Suprapubic skin (tissue), 4 donors: ENCODE measurements at regions not wholly inside any gene's neighbourhood (a gene's known extent, or its start where the extent isn't known, plus 50 kb on each side); places are given as distances from the start of the nearest gene placed in this dataset.
"Not testable (repeated sequence)": the region's sequence is repeated elsewhere in the genome, so short reads cannot be mapped to it uniquely, and the experiment has no call there.

ENCODE experiments used
- DNase-seq, 2 donors: peaks; one replicate each; pipeline ENCODE4 v3.0.0-alpha.2; 2019; ENCODE audit warnings: low spot score in 2 of 2
- H3K27ac ChIP-seq: fragments of 200-600 bp; sonication (generic); one replicate; pipeline ENCODE4 v1.5.1; 2019
- H3K27me3 ChIP-seq: fragments of 200-600 bp; sonication (generic); one replicate; pipeline ENCODE4 v1.5.1; 2019
- H3K36me3 ChIP-seq: fragments of 200-600 bp; sonication (generic); one replicate; pipeline ENCODE4 v1.5.1; 2019
- H3K4me1 ChIP-seq: fragments of 200-600 bp; sonication (generic); one replicate; pipeline ENCODE4 v1.5.1; 2019
- H3K4me3 ChIP-seq: fragments of 200-600 bp; sonication (generic); one replicate; pipeline ENCODE4 v1.5.1; 2019; ENCODE audit warnings: mild to moderate bottlenecking
- H3K9me3 ChIP-seq: fragments of 200-600 bp; sonication (generic); one replicate; pipeline ENCODE4 v1.5.1; 2019
- EP300 ChIP-seq: sonication (generic); formaldehyde crosslinking; IDR thresholded peaks from one replicate; pipeline ENCODE4 v1.6.1; 2017; ENCODE audit warnings: antibody characterized with exemption
- POLR2A ChIP-seq, 2 donors: fragments of 450-650 bp; IDR thresholded peaks; one replicate each; pipeline ENCODE4 v1.6.1; 2017; ENCODE audit warnings: antibody characterized with exemption in 2 of 2, mild to moderate bottlenecking in 2 of 2, moderate library complexity in 2 of 2
- POLR2AphosphoS5 ChIP-seq, 3 donors: sonication (generic); formaldehyde crosslinking; IDR thresholded peaks; one replicate each; pipeline ENCODE4 v1.6.1; 2017; ENCODE audit warnings: antibody characterized with exemption in 3 of 3
- WGBS: methylation state at CpG from one replicate; pipeline ENCODE4 v1.1.5; 2018; 5-methylcytosine and 5-hydroxymethylcytosine counted together
- TF ChIP-seq, protein P1 (sequence below), 2 donors: fragments of 200-600 bp in 1 of 2; fragments of 450-650 bp in 1 of 2; sonication (generic) in 1 of 2; IDR thresholded peaks; one replicate each; pipeline ENCODE4 v1.5.1; 2016 to 2019; ENCODE audit warnings: antibody characterized with exemption in 2 of 2, mild to moderate bottlenecking in 1 of 2, moderate library complexity in 1 of 2

- Histone ChIP-seq H3K27me3 (no peaks in the 10 kb centered on the region), H3K9me3 (no peaks in the 10 kb centered on the region), H3K27ac (no peak overlapping the region), H3K36me3 (no peaks in the 10 kb centered on the region), H3K4me1 (no peaks in the 10 kb centered on the region), H3K4me3 (no peak overlapping the region)
- TF ChIP-seq, protein P1, sequence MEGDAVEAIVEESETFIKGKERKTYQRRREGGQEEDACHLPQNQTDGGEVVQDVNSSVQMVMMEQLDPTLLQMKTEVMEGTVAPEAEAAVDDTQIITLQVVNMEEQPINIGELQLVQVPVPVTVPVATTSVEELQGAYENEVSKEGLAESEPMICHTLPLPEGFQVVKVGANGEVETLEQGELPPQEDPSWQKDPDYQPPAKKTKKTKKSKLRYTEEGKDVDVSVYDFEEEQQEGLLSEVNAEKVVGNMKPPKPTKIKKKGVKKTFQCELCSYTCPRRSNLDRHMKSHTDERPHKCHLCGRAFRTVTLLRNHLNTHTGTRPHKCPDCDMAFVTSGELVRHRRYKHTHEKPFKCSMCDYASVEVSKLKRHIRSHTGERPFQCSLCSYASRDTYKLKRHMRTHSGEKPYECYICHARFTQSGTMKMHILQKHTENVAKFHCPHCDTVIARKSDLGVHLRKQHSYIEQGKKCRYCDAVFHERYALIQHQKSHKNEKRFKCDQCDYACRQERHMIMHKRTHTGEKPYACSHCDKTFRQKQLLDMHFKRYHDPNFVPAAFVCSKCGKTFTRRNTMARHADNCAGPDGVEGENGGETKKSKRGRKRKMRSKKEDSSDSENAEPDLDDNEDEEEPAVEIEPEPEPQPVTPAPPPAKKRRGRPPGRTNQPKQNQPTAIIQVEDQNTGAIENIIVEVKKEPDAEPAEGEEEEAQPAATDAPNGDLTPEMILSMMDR (IDR thresholded peaks at IDR 0.05) = no peak
- no peak for TF ChIP-seq EP300
- TF ChIP-seq POLR2AphosphoS5 (IDR thresholded peaks at IDR 0.05) = no peak
- TF ChIP-seq POLR2A (IDR thresholded peaks at IDR 0.05) = no peak
- WGBS = 13% methylated on average over 2 of the region's 2 CpGs
- DNase-seq = no peak
Observed at GRCh38 chr11:25485315-25485714, 846.6 kb upstream of the ANO3 start.

GRCh38 chr11:25486338-25486737 is 845.6 kb upstream of the ANO3 start:
- not testable (repeated sequence) for DNase-seq, H3K4me1 ChIP-seq, H3K36me3 ChIP-seq, H3K9me3 ChIP-seq, H3K27ac ChIP-seq, H3K4me3 ChIP-seq, H3K27me3 ChIP-seq
- 88% methylated on average over 8 of the region's 8 CpGs for WGBS

DNA sequence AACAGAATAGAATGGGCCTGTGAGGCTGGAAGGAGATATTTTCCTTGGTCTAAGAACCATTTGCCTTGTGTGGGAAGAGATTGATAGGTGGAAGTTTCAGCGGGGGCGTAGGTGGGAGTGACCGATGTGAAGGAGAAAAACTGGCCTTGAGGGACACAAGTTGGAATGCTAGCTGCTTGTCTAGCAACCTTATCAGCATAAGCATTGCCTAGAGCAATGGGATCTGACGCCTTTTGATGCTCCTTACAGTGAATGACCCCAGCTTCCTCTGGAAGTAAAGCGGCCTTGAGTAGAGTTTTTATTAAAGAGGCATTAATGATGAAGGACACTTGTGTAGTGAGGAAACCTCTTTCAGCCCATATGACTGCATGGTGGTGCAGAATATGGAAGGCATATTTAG is 843.8 kb upstream of the ANO3 start:
- DNase-seq, H3K36me3 ChIP-seq, H3K9me3 ChIP-seq, H3K27ac ChIP-seq, H3K4me3 ChIP-seq, H3K4me1 ChIP-seq, H3K27me3 ChIP-seq: not testable (repeated sequence)
- 66% methylated on average over 4 of the region's 5 CpGs for WGBS

DNA sequence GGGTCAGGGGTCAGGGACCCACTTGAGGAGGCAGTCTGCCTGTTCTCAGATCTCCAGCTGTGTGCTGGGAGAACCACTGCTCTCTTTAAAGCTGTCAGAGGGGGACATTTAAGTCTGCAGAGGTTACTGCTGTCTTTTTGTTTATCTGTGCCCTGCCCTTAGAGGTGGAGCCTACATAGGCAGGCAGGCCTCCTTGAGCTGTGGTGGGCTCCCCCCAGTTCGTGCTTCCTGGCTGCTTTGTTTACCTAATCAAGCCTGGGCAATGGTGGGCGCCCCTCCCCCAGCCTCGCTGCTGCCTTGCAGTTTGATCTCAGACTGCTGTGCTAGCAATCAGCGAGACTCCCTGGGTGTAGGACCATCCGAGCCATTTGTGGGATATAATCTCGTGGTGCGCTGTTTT is 830.5 kb upstream of the ANO3 start:
- WGBS = 79% methylated on average over 7 of the region's 7 CpGs
- not testable (repeated sequence) for H3K27ac ChIP-seq, H3K36me3 ChIP-seq, H3K4me1 ChIP-seq, H3K4me3 ChIP-seq, H3K9me3 ChIP-seq, H3K27me3 ChIP-seq, DNase-seq

DNA sequence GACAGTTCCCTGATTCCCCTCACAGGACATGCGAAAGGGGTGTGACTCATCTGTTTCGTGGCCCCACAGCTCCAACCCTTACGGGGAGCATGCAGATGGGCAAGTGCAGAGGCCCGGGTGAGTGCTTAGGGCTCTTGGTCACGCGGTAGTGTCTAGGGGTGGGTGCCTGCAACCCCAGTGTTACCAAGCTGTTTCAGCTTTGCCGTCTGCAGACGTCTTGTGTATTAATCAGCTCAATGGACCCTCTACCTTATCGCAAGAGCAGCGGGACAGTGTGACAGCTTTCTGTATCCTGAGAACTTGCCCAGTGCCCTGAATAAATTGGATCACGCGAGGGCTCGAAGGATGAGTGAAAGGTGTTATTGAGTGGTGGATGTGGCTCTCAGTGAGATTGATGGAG is 816.4 kb upstream of the ANO3 start:
- no peaks in the 10 kb centered on the region for H3K9me3 ChIP-seq
- WGBS = 93% methylated on average over 13 of the region's 13 CpGs
- H3K4me3 ChIP-seq = no peak overlapping the region
- TF ChIP-seq POLR2AphosphoS5 (IDR thresholded peaks at IDR 0.05) (no peak), EP300 (no peak), POLR2A (IDR thresholded peaks at IDR 0.05) (no peak)
- TF ChIP-seq, protein P1 (IDR thresholded peaks at IDR 0.05) = no peak
- no peaks in the 10 kb centered on the region for H3K36me3 ChIP-seq
- no peaks in the 10 kb centered on the region for H3K4me1 ChIP-seq
- no peak overlapping the region for H3K27ac ChIP-seq
- no peak for DNase-seq
- H3K27me3 ChIP-seq = no peaks in the 10 kb centered on the region

- no peak overlapping the region for H3K27ac ChIP-seq
- DNase-seq = no peak
- TF ChIP-seq, protein P1 (IDR thresholded peaks at IDR 0.05) = no peak
- TF ChIP-seq POLR2A (IDR thresholded peaks at IDR 0.05) = no peak
- no peak for TF ChIP-seq EP300
- no peak for TF ChIP-seq POLR2AphosphoS5 (IDR thresholded peaks at IDR 0.05)
- no peaks in the 10 kb centered on the region for H3K4me1 ChIP-seq
- no peaks in the 10 kb centered on the region for H3K9me3 ChIP-seq
- H3K27me3 ChIP-seq = no peaks in the 10 kb centered on the region
- no peak overlapping the region for H3K4me3 ChIP-seq
- no peaks in the 10 kb centered on the region for H3K36me3 ChIP-seq
Observed at GRCh38 chr11:25520459-25520858, 811.5 kb upstream of the ANO3 start.

DNA sequence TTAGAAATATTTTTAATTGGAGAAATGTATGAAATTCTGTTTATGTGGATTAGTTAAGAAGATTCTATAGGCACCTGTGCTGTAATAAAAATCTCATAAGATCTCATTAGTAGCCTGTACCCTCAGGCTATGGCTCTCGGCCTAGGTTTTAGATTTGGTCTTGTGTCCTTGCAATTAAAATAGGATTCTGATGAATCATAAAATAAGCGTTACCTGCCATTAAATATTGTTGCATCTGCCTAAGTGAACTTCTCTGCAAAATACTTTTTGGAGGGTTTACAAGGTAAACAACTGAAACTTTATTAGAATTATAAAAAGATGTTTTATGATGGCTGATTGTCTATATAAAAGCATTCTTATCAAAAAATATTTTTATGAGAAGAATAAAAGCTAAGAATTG is 804.1 kb upstream of the ANO3 start:
- no peak for DNase-seq
- 73% methylated on average over 2 of the region's 2 CpGs for WGBS
- no peaks in the 10 kb centered on the region for H3K27me3 ChIP-seq
- TF ChIP-seq EP300 (no peak), POLR2AphosphoS5 (IDR thresholded peaks at IDR 0.05) (no peak), POLR2A (IDR thresholded peaks at IDR 0.05) (no peak)
- TF ChIP-seq, protein P1 (IDR thresholded peaks at IDR 0.05) = no peak
- no peaks in the 10 kb centered on the region for H3K36me3 ChIP-seq
- H3K4me1 ChIP-seq = no peaks in the 10 kb centered on the region
- H3K9me3 ChIP-seq = no peaks in the 10 kb centered on the region
- no peak overlapping the region for H3K4me3 ChIP-seq
- no peak overlapping the region for H3K27ac ChIP-seq
